Nephron progenitor cell (in vitro differentiated cells): ENCODE measurements at regions not wholly inside any gene's neighbourhood (a gene's known extent, or its start where the extent isn't known, plus 50 kb on each side); places are given as distances from the start of the nearest gene placed in this dataset.

Experiments used
- DNase-seq: peaks from one replicate; pipeline ENCODE4 v3.0.0; 2021
- H3K27ac Mint-ChIP-seq: 2 replicates; pipeline ENCODE4 v1.8.0; 2021; ENCODE audit warnings: mild to moderate bottlenecking, moderate library complexity, mixed read lengths
- H3K27me3 Mint-ChIP-seq: 2 replicates; pipeline ENCODE4 v1.8.0; 2021; ENCODE audit warnings: mild to moderate bottlenecking, low read depth, mixed read lengths; ENCODE audit not compliant: poor library complexity
- H3K36me3 Mint-ChIP-seq: 2 replicates; pipeline ENCODE4 v1.8.0; 2021; ENCODE audit warnings: low read depth, mixed read lengths
- H3K4me1 Mint-ChIP-seq: 2 replicates; pipeline ENCODE4 v1.8.0; 2021; ENCODE audit warnings: mixed read lengths
- H3K4me3 Mint-ChIP-seq: 2 replicates; pipeline ENCODE4 v1.8.0; 2021; ENCODE audit warnings: mild to moderate bottlenecking, moderate library complexity, mixed read lengths
- H3K9me3 Mint-ChIP-seq: 2 replicates; pipeline ENCODE4 v1.8.0; 2021; ENCODE audit warnings: mild to moderate bottlenecking, moderate library complexity, mixed read lengths
- TF ChIP-seq, protein P1 (sequence below): fragments of 200-600 bp; sonication (generic); IDR thresholded peaks from 2 replicates; pipeline ENCODE4 v1.5.0; 2021; ENCODE audit warnings: antibody characterized with exemption

- Mint-ChIP-seq H3K27me3 (peaks cover 13% of the 10 kb centered on the region), H3K36me3 (no peaks in the 10 kb centered on the region), H3K9me3 (no peaks in the 10 kb centered on the region), H3K4me1 (peaks cover 6% of the 10 kb centered on the region), H3K27ac (no peak overlapping the region), H3K4me3 (no peak overlapping the region)
- no peak for DNase-seq
- TF ChIP-seq, protein P1, sequence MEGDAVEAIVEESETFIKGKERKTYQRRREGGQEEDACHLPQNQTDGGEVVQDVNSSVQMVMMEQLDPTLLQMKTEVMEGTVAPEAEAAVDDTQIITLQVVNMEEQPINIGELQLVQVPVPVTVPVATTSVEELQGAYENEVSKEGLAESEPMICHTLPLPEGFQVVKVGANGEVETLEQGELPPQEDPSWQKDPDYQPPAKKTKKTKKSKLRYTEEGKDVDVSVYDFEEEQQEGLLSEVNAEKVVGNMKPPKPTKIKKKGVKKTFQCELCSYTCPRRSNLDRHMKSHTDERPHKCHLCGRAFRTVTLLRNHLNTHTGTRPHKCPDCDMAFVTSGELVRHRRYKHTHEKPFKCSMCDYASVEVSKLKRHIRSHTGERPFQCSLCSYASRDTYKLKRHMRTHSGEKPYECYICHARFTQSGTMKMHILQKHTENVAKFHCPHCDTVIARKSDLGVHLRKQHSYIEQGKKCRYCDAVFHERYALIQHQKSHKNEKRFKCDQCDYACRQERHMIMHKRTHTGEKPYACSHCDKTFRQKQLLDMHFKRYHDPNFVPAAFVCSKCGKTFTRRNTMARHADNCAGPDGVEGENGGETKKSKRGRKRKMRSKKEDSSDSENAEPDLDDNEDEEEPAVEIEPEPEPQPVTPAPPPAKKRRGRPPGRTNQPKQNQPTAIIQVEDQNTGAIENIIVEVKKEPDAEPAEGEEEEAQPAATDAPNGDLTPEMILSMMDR: no peak
Observed at GRCh38 chr11:127230392-127230791, 229.8 kb upstream of the KIRREL3 start.

DNA sequence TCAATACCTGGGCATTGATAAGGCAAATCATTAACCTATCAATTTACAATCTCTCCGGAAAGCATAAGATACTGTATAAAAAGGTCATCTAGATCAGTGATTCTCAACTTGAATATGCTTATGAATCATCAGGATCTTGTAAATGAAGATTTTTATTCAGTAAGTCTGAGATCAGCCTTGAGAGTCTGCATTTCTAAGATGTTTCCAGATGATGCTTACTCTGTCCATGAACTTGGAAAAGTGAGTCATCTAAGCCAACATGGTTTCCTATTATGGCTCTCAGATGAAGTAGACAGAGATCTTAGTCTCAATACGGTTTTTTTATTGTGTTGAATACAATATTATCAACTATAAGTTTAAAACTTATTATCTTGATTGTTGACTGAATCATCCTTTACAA, 226.4 kb upstream of the KIRREL3 start:
- H3K27me3 Mint-ChIP-seq: peaks cover 20% of the 10 kb centered on the region
- no peak overlapping the region for H3K4me3 Mint-ChIP-seq
- no peak for DNase-seq
- TF ChIP-seq, protein P1: no peak
- no peaks in the 10 kb centered on the region for H3K36me3 Mint-ChIP-seq
- no peak overlapping the region for H3K27ac Mint-ChIP-seq
- H3K4me1 Mint-ChIP-seq: no peaks in the 10 kb centered on the region
- no peaks in the 10 kb centered on the region for H3K9me3 Mint-ChIP-seq

DNA sequence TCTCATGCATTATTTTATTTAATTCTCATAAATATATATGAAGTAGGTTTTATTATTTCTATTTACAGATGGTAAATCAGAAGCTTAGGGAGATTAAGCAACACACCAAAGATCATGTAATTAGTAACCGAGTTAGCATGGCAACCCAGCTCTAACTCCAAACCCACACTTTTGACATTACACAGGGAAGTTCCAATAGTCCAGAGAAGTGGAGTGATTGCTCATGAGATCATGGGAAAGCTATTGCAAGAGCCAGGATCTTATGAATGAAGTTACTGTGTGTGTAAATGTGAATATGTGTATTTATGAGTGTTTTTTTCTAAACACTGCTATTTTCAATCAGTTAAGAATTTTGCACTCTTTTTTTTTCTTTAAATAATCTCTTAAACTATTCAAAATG, 225.8 kb upstream of the KIRREL3 start:
- H3K27ac Mint-ChIP-seq: no peak overlapping the region
- peaks cover 18% of the 10 kb centered on the region for H3K27me3 Mint-ChIP-seq
- DNase-seq: no peak
- no peaks in the 10 kb centered on the region for H3K36me3 Mint-ChIP-seq
- H3K4me3 Mint-ChIP-seq: no peak overlapping the region
- no peaks in the 10 kb centered on the region for H3K4me1 Mint-ChIP-seq
- TF ChIP-seq, protein P1: no peak
- no peaks in the 10 kb centered on the region for H3K9me3 Mint-ChIP-seq

DNA sequence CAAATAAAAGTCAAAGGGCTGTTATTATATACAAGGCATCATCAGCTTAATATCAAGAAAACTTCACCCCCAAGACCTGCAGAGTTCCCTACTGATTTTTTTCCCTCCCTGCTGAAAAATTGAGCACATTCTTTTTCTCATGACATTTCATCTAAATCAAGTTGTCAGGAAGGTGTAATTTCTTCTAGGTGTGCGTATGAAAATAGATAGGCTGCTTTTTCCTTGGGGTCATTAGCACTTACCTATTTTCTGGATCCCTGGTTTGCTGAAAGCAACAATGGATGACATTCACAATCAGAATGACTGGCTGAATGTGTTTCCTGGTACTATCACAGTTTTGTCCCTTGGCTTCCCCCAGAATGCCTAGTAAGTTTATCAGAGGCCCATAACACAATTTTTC, 225.0 kb upstream of the KIRREL3 start:
- H3K4me1 Mint-ChIP-seq: no peaks in the 10 kb centered on the region
- H3K9me3 Mint-ChIP-seq: no peaks in the 10 kb centered on the region
- no peak overlapping the region for H3K4me3 Mint-ChIP-seq
- peaks cover 19% of the 10 kb centered on the region for H3K27me3 Mint-ChIP-seq
- DNase-seq: no peak
- TF ChIP-seq, protein P1: no peak
- no peaks in the 10 kb centered on the region for H3K36me3 Mint-ChIP-seq
- H3K27ac Mint-ChIP-seq: no peak overlapping the region

GRCh38 chr11:127224276-127224675, 223.7 kb upstream of the KIRREL3 start:
- no peak overlapping the region for H3K27ac Mint-ChIP-seq
- no peak overlapping the region for H3K4me3 Mint-ChIP-seq
- H3K36me3 Mint-ChIP-seq: no peaks in the 10 kb centered on the region
- H3K4me1 Mint-ChIP-seq: no peaks in the 10 kb centered on the region
- no peak for DNase-seq
- peaks cover 13% of the 10 kb centered on the region for H3K27me3 Mint-ChIP-seq
- no peaks in the 10 kb centered on the region for H3K9me3 Mint-ChIP-seq
- TF ChIP-seq, protein P1: no peak

DNA sequence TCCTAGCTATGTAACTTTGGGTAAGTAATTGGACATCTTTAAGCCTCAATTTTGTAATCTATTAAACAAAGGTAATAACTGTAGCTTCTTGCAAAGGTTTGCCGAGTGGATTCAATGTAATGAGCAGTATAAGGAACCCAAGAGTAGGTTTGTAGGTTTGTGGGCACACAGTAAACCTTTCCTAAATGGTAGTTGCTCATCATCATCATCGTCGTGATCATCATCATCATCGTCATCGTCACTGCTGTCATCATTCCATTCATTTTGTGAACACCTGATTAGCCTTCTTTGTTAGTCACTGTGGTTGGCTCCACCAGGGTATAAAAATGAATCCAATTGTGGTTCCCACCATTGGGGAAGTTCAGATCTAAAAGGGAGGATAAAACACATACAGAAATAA, 223.1 kb upstream of the KIRREL3 start:
- H3K27me3 Mint-ChIP-seq: peaks cover 13% of the 10 kb centered on the region
- no peaks in the 10 kb centered on the region for H3K9me3 Mint-ChIP-seq
- no peaks in the 10 kb centered on the region for H3K36me3 Mint-ChIP-seq
- no peak overlapping the region for H3K27ac Mint-ChIP-seq
- TF ChIP-seq, protein P1: no peak
- no peak overlapping the region for H3K4me3 Mint-ChIP-seq
- DNase-seq: no peak
- no peaks in the 10 kb centered on the region for H3K4me1 Mint-ChIP-seq
